ENCODE measurements at regions not wholly inside any gene's neighbourhood (a gene's known extent, or its start where the extent isn't known, plus 50 kb on each side); places are given as distances from the start of the nearest gene placed in this dataset.

DNA sequence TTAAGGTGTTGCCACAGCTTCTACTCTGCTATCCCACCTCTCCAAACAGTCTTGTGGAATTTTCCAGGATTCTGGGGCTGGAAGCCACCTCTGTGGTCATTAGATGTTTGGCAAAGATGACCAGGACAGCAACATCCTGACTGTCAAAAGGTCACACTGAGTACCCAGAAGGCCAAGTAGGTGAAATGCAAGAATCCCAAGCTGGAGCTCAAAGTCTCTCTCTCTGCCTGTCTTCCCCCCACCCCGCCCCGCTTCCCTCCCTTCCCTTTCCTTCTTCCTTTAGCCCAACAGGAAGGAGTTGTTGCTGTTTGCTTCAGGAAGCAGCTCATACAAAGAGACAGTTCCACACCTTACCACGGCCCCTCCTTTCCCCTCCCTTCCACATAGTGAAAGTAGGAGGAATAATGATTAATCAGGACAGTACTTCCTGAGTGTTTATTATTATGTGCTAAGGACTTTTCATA is 75.6 kb upstream of the SLC2A1 start:
- TF ChIP-seq MYC (IDR thresholded peaks at IDR 0.05; ENCODE audit: low read depth, low read length) = no peak
- TF ChIP-seq, protein P1, sequence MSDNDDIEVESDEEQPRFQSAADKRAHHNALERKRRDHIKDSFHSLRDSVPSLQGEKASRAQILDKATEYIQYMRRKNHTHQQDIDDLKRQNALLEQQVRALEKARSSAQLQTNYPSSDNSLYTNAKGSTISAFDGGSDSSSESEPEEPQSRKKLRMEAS (IDR thresholded peaks at IDR 0.05; ENCODE audit: low read depth, low read length) = no peak
- TF ChIP-seq, protein P2, sequence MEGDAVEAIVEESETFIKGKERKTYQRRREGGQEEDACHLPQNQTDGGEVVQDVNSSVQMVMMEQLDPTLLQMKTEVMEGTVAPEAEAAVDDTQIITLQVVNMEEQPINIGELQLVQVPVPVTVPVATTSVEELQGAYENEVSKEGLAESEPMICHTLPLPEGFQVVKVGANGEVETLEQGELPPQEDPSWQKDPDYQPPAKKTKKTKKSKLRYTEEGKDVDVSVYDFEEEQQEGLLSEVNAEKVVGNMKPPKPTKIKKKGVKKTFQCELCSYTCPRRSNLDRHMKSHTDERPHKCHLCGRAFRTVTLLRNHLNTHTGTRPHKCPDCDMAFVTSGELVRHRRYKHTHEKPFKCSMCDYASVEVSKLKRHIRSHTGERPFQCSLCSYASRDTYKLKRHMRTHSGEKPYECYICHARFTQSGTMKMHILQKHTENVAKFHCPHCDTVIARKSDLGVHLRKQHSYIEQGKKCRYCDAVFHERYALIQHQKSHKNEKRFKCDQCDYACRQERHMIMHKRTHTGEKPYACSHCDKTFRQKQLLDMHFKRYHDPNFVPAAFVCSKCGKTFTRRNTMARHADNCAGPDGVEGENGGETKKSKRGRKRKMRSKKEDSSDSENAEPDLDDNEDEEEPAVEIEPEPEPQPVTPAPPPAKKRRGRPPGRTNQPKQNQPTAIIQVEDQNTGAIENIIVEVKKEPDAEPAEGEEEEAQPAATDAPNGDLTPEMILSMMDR (IDR thresholded peaks at IDR 0.05; ENCODE audit: low read depth, low read length) = no peak
- TF ChIP-seq POLR2A (IDR thresholded peaks at IDR 0.05; ENCODE audit: extremely low read depth, insufficient read length) = no peak
- no peak for DNase-seq (ENCODE audit: low read depth)

GRCh38 chr1:43031316-43032203 is 72.9 kb upstream of the SLC2A1 start:
- TF ChIP-seq, protein P2 (IDR thresholded peaks at IDR 0.05; ENCODE audit: low read depth, low read length) = no peak
- no peak for TF ChIP-seq MYC (IDR thresholded peaks at IDR 0.05; ENCODE audit: low read depth, low read length)
- TF ChIP-seq, protein P1 (IDR thresholded peaks at IDR 0.05; ENCODE audit: low read depth, low read length) = no peak
- no peak for TF ChIP-seq POLR2A (IDR thresholded peaks at IDR 0.05; ENCODE audit: extremely low read depth, insufficient read length)
- H3K4me3 ChIP-seq (ENCODE audit: low read depth, low read length) = no peak overlapping the region
- DNase-seq (ENCODE audit: low read depth) = no peak

More for the DNA sequence above, 75.6 kb upstream of the SLC2A1 start:
- no peak overlapping the region for H3K4me3 ChIP-seq (ENCODE audit: low read depth, low read length)

- no peak overlapping the region for H3K4me3 ChIP-seq (ENCODE audit: low read depth, low read length)
- TF ChIP-seq, protein P2 (IDR thresholded peaks at IDR 0.05; ENCODE audit: low read depth, low read length) = no peak
- TF ChIP-seq POLR2A (IDR thresholded peaks at IDR 0.05; ENCODE audit: extremely low read depth, insufficient read length) (no peak), MYC (IDR thresholded peaks at IDR 0.05; ENCODE audit: low read depth, low read length) (no peak)
- TF ChIP-seq, protein P1 (IDR thresholded peaks at IDR 0.05; ENCODE audit: low read depth, low read length) = no peak
- DNase-seq (ENCODE audit: low read depth) = no peak
Measured at GRCh38 chr1:43024905-43025304, 66.2 kb upstream of the SLC2A1 start.

DNA sequence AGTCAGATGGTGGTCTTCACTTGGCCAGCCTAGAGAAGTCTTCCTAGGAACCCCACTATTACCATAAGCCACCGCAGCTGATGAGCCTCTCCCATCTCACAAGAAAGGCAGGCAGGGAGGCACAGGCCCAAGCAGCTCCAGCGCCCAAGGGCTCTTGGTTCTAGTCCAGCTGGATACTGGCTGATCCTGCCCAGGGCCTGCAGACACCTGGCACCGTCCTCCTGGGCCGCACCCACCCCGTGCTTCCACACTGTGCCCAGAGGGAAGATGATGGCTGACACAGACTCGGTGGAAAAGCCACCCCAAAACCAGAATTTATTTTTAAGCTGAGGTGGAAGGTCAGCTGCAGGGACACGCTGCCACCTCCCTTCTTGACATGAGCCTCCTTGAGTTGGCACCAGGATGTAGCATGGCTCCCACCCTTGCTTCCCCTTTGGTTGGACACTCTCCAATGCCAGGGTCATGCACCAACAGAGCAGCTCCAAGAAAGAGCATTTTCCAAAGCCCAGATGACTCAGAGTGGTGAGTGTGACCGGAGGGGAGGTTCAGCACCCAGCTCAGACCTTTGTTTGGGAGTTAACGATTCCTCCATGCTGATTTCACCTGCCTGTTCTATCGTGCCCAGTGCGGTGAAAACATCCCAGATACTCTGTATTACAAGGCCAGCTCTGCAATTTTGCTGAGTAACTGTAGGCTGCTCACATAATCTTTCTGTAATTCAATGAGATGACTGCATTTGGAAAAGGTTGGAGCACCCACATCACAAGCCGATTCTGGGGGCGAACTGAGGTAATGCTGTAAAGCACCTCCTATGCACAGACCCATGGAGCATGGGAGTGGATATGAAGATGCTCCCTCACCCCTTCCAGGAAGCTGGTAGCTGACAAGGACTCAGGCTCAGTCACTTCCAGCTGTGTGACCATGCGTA is 63.1 kb upstream of the SLC2A1 start:
- no peak overlapping the region for H3K4me3 ChIP-seq (ENCODE audit: low read depth, low read length)
- TF ChIP-seq, protein P2 (IDR thresholded peaks at IDR 0.05; ENCODE audit: low read depth, low read length) = no peak
- TF ChIP-seq, protein P1 (IDR thresholded peaks at IDR 0.05; ENCODE audit: low read depth, low read length) = no peak
- no peak for DNase-seq (ENCODE audit: low read depth)

- TF ChIP-seq, protein P2 (IDR thresholded peaks at IDR 0.05; ENCODE audit: low read depth, low read length) = no peak
- TF ChIP-seq, protein P1 (IDR thresholded peaks at IDR 0.05; ENCODE audit: low read depth, low read length) = no peak
- no peak for TF ChIP-seq POLR2A (IDR thresholded peaks at IDR 0.05; ENCODE audit: extremely low read depth, insufficient read length)
- no peak for TF ChIP-seq MYC (IDR thresholded peaks at IDR 0.05; ENCODE audit: low read depth, low read length)
- no peak for DNase-seq (ENCODE audit: low read depth)
Measured at GRCh38 chr1:43019226-43019625, 60.6 kb upstream of the SLC2A1 start.

More at GRCh38 chr1:43019226-43019625, 60.6 kb upstream of the SLC2A1 start:
- H3K4me3 ChIP-seq (ENCODE audit: low read depth, low read length) = no peak overlapping the region

Data from NB4 (cell line).